GM18868 (cell line): ENCODE measurements at regions not wholly inside any gene's neighbourhood (a gene's known extent, or its start where the extent isn't known, plus 50 kb on each side); places are given as distances from the start of the nearest gene placed in this dataset.
"Not testable (repeated sequence)": the region's sequence is repeated elsewhere in the genome, so short reads cannot be mapped to it uniquely, and the experiment has no call there.

Experiments used
- ATAC-seq: cut with Tn5 transposase; IDR thresholded peaks from one replicate; pipeline ENCODE4 v1.9.1; 2021; ENCODE audit warnings: mild to moderate bottlenecking, moderate library complexity; ENCODE audit not compliant: unreplicated experiment

DNA sequence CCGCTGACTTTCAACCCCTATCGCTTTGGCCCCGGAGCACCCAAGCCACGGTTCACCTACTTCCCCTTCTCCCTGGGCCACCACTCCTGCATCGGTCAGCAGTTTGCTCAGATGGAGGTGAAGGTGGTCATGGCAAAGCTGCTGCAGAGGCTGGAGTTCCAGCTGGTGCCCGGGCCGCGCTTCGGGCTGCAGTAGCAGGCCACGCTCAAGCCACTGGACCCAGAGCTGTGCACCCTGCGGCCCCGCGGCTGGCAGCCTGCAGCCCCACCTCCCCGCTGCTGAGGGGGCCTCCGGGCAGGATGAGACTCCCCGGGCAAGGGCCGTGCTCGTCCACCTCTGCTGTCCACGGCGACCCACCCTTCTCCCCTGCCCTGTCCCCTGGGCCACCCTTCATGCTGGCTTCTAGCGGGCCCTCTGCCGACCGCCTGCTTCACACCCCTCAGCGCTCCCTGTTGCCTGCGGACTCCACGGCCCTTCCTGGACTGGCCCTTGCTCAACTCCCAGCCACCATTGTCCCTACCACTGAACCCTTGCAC lies 92.2 kb upstream of the TRABD2B start:
- ATAC-seq, result no peak

DNA sequence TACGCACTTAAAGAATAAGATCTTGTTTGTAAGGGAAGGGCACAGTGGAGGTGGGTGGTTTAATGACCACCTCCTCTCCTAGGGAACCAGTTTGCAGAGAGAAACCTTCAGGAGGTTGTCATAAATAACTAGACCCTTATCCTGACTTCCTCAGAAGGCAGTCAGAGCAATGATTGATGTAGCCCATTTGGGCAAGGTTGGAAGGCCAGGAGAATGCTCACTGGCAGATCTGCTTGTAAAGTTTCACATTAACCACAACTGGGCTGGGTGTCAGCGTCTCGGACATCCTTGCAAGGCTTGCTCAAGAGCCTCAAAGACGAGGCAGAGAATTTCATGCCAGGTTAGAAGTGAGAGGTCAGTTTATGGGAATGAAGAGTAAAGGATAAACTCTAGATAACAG lies 87.6 kb upstream of the TRABD2B start:
- ATAC-seq, result no peak

DNA sequence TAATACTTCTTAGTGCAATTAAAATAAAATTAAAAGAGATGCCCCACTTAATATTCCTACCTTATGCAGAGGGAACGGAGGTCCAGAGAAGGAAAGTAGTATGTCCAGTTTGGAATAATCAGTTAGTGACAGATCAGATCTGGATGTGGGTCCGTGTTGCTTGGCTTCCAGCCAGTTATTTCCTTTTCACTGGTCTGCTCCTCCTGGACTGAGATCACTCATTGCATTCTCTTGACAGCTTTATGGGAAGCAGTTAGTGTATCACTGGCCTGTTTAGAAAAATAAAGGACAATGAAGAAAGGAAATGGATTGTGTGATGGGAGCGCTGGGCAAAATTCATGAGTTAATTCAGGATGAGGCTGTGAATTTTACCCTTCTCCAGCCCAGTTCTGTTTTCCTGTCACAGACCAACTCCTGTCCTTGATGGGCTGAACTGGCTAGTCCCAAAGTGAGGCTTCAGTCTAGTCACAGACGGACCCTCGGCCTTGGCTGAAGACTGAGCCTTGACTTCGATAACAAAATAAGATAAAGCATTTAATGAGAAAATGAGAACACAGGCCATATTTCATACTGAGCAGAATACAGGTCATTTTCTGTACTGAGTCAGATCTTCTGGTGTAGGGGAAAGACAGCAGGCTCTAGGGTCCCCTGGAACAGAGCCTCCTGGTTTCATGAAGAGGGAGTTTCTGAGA lies 85.2 kb upstream of the TRABD2B start:
- ATAC-seq, result no peak

DNA sequence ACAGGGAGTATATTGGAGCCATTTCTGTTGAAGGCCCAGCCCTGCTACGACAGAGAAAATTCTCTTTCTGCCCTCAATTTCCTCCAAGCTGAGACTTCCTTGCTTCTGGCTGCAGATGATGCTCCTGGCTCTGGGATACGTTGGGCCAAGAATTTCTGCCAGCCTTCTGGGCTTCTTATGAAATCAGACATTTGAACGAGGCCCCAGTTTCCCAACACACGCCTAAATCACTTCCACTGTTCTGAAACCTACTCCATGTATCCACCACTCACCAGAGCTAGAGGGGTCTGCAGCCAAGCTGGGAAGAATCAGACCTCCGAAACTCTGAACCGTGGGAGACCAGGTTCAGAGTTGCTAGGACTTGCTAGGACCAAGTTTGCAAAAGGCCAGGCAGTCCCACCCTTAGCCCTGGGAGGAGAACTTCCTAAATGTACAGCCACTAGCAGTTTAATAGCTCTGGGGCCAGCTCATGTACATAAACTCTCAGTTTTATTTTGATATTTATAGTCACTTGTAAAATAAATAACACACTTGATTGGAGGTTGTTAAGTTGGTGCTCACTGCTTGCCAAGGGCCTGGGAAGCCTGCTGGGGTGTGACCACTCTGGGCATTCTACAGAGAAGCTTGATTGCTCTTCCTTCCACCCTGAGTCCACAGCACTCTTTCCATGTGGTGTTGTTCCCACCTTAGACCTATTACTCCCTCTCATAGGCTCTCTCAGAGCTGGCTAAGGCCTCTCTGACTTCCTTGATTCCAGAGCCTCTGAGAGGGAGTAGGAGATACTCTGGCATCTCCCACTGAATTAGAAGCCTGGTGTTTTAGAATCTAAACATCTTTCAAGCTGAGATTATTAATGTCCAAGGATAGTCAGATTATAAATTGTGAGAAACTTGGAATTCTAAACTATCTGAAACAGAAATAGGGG lies 83.4 kb upstream of the TRABD2B start:
- ATAC-seq, result no peak

DNA sequence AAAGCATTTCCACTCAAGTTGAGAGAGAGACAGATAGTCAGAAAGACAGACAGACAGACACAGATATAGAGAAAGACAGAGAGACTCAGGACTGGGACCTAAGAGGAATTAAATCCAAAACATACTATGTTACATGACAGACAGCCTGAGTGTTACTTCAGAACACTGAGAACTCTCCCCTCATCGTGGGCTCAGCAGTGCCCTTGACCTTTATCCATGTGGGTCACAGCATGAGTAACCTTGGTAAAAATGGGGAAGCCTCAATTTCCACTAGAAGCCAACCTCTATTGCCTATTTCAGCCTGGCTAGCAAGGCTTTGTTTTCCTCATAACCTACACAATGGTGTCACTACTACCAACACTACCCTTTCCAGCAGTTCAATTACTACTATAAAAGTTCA lies 81.9 kb upstream of the TRABD2B start:
- no peak for ATAC-seq

DNA sequence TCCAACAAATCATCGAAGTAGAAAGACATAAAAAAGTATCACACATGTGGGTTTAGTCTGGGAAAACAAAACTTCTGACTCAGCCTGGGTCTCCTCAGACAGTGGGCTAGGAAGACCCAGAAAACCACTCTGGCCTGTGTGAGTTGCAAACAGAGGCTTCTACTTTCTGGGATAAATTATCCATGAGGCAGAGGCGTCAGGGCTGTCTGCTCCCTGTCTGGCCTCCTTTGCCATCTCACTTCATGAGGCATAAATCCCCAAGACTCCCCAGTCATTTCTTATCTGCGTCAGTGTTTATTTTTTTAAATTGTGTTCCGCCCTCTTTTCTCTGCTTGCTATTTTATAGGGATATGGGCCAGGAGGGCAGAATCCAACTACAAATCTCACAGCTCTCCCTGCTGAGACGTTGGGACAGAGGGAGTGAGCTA lies 80.6 kb upstream of the TRABD2B start:
- no peak for ATAC-seq

DNA sequence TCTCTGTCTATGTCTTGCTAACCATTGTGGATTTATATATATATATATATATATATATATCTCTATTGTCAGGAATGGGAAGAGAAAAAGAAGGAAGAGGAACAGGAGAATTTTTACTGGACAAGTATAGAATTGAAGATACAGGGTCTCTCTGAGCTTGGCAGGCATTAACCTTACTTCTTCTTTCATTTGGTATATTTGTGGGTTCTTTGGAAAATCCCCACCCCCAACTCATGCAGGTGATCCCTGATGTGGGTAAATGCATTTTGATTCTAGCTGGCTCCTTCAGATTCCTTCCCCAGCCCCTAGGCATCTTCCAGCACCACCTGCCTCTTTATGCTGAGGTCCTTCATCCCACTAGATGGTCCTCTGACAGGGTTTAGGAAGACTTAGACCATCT lies 78.8 kb upstream of the TRABD2B start:
- no peak for ATAC-seq

DNA sequence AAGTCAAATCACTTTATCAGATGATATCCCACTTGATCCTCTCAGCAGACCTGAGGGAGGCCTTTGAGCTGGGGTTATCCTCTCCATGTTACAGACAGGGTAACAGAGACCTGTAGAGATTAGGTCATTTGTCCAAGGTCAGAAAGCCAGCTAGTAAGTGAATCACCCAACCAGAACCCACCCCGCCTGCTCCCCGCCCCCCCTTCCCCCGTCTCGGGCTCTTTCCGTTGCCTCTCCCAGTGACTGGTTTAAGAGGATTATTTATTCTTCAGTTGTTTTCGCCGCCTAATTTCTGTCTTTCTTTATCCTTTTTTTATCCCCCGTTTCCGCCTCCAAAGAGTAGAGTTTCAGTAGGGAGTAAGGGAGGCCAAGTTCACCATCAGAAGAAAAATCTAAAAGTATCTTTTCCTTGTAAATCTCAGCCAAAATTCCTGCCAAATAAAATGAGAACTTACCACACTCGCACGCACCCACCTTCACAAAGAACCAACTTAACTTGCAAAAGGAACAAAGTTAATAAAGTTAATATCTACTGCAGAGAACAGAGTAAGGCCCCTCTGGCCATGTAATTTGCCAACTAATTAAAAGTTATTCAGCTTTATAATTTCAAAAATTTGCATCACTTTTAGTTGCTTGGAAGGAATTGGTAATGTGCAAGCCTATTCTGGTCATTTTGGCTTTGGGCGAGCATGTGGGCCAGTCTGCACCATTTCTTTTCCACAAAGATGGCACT lies 76.8 kb upstream of the TRABD2B start:
- no peak for ATAC-seq

DNA sequence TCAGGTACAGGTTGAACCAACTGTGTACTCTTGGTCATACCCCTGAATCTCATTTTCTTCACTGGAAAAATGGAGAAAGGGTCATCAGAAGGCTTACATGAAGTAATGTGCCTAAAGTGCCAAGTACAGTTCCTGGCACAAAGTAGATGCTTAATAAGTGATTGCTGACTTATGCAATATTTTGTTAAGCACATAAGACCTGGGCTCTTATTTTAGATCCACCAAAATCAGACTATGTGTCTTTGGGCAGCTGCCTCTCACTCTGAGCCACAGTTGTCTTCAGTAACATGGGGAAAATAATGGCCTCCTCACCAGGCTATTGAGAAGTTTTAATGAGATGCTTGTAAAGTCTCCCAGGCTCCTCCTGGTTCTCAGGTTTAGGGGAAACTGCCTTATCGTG lies 74.3 kb upstream of the TRABD2B start:
- ATAC-seq, result no peak

DNA sequence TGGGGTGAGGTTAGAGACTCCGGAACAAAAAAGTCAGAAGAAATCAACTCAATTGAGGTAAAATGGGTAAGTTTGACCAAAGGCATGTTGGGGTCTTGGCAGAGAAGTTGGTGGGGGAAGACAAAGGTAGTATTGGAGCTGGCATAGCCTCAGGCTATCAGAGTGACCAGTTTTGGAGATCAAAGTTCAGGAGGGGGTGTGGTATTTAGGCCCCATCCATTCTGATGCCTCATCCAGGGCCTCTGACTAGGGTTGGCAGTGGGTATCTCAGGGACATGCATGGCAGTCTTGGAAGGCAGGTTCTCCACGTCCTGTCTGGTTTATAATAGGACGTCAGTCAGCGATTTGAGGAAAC lies 73.2 kb upstream of the TRABD2B start:
- no peak for ATAC-seq

DNA sequence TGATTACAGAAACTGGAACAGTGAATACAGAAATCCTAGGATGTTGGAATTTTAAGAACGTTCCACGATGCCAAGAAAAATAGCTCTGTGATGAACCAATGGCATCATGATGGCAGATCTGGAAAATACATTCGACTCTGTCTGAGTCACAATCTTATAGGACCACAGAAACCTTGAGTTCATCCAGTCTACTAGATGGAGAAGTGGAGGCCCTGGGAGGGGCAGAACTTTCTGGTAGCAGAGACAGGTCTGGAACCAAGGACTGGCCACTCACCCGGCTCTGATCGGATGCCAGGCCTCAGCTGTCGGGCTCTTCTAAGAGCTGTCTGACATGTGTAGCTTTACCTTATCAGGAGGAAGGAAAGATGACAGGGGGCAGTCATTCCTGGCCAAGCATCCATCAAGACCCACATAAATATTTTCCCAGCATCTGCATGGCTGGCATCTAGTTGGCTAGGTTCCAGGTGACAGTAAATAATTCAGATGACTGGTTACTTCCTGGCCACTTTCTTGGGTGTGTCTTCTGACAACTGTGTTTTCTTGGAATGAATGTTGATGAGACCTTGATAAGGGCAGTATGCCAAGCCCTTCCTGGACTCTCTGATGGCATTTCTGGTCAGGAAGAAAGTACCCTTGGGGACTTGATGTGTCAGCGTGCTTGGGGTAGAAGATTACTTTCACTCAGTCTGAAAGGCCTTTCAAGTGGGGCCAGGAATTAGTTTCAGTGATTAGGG lies 72.6 kb upstream of the TRABD2B start:
- ATAC-seq, result no peak

DNA sequence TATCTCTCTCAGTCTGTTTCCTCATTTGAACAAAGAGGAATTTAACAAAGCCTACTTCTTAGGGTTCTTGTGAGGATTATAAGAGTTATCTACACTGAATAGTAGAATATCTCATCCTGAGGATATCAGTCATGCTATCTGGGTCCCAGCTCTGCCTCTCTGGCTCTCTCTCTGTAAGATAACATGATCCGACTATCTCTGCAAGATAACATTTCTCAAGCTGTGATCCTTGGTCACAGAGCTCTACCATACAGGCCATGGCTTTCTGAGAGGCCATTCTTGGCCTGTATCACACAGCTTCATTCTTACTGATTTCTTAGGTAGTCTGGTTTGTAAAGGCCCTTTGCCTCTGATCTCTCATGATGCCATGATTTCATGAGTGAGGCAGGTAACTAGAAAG lies 71.0 kb upstream of the TRABD2B start:
- no peak for ATAC-seq

DNA sequence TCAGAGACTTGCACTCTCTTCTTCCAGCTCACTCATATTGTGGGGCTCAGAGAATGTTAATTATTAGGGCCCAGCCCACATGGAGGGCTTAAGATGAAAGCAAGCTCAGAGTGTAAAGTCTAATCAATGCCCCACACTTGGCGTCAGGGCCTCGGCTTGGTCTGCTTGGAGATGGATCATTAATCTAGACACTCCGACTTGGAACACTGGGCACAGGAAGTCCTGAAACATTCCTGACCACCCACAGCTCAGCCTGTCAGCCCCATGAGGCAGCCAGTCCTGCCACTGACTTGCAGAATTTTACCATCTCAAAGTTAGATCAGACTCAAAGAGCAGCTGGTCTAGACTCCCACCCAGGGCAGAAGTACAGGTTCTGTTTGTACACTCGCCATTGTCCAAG lies 69.8 kb upstream of the TRABD2B start:
- ATAC-seq, result no peak

DNA sequence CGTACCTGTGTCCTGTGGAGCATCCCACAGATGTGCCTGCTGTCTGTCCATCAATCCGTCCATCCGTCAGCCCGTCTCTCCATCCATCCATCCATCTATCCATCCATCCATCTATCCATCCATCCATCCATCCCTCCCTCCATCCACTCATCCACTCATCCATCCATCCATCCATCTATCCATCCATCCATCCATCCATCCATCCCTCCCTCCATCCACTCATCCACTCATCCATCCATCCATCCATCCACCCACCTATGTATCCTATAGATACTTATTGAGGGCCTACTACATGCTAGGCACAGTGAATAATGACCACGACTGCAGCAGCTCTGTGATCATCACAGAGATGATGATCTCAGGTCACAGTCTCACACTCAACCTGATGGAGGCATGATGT lies 67.5 kb upstream of the TRABD2B start:
- not testable (repeated sequence) for ATAC-seq

DNA sequence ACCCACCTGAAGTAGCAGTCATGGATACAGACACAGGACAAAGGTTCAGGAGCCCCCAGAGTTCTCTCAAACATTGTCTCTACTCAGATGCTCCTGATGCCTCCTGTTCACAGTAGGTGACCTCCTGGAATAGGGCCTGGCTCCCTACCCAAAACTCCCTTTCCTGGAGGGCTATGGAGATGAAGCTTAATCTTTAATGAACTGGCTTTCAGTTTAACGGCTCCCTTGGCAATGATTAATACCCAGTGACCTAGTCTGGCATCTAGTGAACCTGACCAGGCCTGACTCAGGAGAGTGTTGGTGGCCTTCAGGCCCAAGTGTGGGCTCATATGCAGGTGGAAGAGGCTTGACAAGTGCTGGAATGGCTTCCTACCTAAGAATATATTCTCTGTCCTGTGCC lies 65.2 kb upstream of the TRABD2B start:
- no peak for ATAC-seq

DNA sequence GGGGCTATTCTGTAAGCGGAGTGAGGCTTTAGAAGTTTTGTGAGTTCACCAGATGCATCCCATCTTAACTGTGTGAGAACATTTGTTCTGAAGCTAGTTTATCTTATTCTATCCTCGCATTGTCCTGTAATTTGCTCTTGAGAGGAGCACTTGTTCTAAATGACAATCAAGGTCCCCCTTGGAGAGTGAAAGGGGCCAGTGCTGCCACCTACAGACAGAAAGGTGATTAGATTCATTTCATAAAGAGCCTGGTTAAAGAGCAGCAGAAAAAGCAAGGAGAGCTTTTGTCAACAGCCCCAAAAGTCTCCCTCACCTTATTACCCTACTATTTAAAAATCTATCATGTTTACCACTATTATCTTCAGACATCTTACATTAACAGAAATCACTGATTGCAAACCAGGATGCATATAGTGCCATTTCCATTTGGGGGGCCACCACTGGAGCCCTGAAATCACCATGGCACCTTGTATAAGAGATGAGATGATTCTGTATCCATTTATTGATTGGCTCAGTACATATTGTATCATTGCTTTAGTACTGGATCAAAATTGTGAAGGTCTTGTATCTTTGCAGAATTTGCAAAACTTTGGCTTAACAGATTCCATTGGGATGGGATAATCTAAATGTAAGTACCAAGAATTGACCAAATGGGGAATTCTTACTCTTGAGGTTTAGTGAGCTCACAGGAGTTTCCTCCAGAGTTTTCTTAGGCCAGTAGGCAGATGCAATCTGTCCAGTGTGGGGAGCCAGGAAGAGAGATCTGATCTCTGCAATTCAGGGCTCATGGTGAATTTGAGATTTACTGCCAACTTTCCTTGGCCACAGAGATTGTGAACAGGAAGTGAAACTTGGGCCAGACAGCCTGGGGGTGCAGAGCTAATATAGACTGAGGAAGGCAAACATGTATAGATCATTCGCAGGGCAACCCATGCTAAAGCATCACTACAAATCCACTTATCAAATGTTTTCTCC lies 64.3 kb upstream of the TRABD2B start:
- ATAC-seq, result peak; percentile 78

DNA sequence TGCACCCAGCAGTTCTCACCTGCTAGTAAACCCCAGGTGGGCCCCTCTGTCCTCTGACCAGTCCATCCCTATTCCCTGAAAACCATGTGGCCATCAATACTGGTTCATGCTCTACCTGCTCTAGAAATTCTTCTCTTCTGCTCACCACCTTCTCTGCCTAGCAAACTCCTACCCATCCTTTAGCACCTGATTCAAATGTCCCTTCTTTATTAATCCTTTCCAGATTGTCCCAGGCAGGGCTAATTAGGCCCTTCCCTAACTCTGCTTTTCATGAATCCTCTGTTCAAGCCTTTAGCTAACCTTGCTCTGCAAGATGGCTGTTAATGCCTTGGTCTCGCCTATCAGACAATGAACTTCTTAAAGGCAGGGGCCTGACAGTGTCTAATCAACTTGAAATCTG lies 62.1 kb upstream of the TRABD2B start:
- no peak for ATAC-seq

DNA sequence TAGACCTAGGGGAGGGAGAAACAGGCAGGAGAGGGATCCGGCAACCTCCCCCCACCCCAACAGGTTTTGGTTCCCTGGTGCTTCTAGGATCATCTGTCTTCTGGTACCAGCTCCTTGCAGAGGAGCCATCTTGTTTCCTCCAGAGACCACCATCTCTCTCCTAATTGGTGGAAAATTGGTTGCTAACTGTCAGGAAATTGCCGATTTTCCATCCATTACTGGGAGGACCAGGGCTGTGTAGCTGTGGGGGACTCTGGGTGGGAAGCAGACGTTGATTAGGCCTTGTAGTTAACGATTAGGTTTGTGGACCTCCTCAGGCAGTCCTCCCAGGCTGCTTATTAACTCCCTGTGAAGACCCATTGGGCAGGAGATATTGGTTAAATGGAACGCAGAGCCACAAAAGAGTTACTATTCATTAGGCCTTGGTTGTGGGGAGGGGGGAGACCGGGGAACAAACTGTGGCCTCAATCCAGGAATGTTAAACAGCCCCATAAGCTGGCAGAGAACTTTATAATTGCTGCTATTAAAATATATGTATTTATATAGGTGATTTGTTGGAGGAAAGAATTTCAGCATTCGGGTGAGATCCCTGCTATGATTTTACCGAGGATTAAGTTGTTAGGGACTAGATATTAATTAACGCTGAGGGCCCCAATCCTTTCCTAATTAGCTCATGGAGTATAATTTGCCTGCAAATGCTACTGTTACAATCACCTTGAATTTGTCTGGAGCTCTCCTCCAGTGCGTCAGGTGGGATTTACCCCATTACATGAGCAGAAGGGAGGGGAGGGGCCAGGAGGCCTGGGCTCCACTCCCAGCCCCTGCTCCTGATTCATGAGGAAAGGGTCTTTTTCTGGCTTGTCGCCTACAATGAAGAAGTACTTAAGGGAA lies 61.2 kb upstream of the TRABD2B start:
- ATAC-seq, result no peak

DNA sequence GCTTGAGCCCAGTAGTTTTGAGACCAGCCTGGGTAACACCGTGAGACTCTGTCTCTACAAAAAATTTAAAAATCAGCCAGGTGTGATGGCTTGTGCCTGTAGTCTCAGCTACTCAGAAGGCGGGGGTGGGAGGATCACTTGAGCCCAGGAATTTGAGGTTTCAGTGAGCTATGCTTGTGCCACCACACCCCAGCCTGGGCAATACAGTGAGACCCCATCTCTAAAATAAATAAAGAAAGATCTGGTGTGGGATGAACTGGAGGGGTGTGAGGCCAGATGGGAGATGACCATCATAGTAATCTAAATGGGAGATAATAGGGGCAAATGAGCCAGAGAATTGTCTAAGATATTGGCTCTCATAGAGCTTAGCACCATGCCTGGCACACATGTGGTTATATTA lies 60.1 kb upstream of the TRABD2B start:
- no peak for ATAC-seq
